Tibial nerve (tissue), 4 donors: ENCODE measurements at regions not wholly inside any gene's neighbourhood (a gene's known extent, or its start where the extent isn't known, plus 50 kb on each side); places are given as distances from the start of the nearest gene placed in this dataset.

Experiments used
- DNase-seq, 2 donors: peaks; one replicate each; pipeline ENCODE4 v3.0.0-alpha.2; 2019; ENCODE audit warnings: low spot score in 2 of 2
- H3K27ac ChIP-seq, 4 donors: fragments of 200-600 bp; sonication (generic) in 3 of 4; one replicate each; pipeline ENCODE4 v1.5.1; 2017 to 2019; ENCODE audit warnings: mild to moderate bottlenecking in 1 of 4
- H3K27me3 ChIP-seq, 2 donors: fragments of 200-600 bp; sonication (generic) in 1 of 2; one replicate each; pipeline versions ENCODE4 v1.5.1 to v1.6.0; 2017 to 2019
- H3K36me3 ChIP-seq, 3 donors: fragments of 200-600 bp; sonication (generic); one replicate each; pipeline ENCODE4 v1.5.1; 2018 to 2019
- H3K4me1 ChIP-seq, 4 donors: fragments of 200-600 bp; sonication (generic) in 3 of 4; one replicate each; pipeline ENCODE4 v1.5.1; 2017 to 2019
- H3K4me3 ChIP-seq, 4 donors: fragments of 200-600 bp; sonication (generic) in 3 of 4; one replicate each; pipeline ENCODE4 v1.5.1; 2017 to 2019; ENCODE audit warnings: mild to moderate bottlenecking in 1 of 4, moderate library complexity in 1 of 4
- H3K9me3 ChIP-seq, 4 donors: fragments of 200-600 bp; sonication (generic) in 3 of 4; one replicate each; pipeline ENCODE4 v1.5.1; 2017 to 2019
- CTCF ChIP-seq, 5 experiments: fragments of 200-600 bp in 3 of 5; fragments of 450-650 bp in 2 of 5; sonication (generic) in 3 of 5; IDR thresholded peaks; one replicate each; pipeline ENCODE4 v1.5.1; 2016 to 2019; ENCODE audit warnings: antibody characterized with exemption in 5 of 5, mild to moderate bottlenecking in 3 of 5, moderate library complexity in 2 of 5
- EP300 ChIP-seq, 2 donors: sonication (generic); formaldehyde crosslinking; IDR thresholded peaks; one replicate each; pipeline ENCODE4 v1.6.1; 2017; ENCODE audit warnings: antibody characterized with exemption in 2 of 2, mild to moderate bottlenecking in 1 of 2
- POLR2A ChIP-seq, 2 donors: fragments of 450-650 bp; IDR thresholded peaks; one replicate each; pipeline ENCODE4 v1.6.1; 2017; ENCODE audit warnings: antibody characterized with exemption in 2 of 2, mild to moderate bottlenecking in 2 of 2, moderate library complexity in 2 of 2
- WGBS, 2 donors: methylation state at CpG; one replicate each; pipeline ENCODE4 v1.1.5; 2018; 5-methylcytosine and 5-hydroxymethylcytosine counted together

- no peaks in the 10 kb centered on the region for H3K36me3 ChIP-seq
- H3K4me3 ChIP-seq = no peak overlapping the region
- no peaks in the 10 kb centered on the region for H3K4me1 ChIP-seq
- TF ChIP-seq POLR2A (IDR thresholded peaks at IDR 0.05) = no peak
- TF ChIP-seq CTCF (IDR thresholded peaks at IDR 0.05) = no peak
- no peak for TF ChIP-seq EP300 (IDR thresholded peaks at IDR 0.05)
- no peaks in the 10 kb centered on the region for H3K9me3 ChIP-seq
- DNase-seq = no peak
- no peak overlapping the region for H3K27ac ChIP-seq
- 58 to 67% methylated on average over 1 of the region's 1 CpG for WGBS, 2 donors
- H3K27me3 ChIP-seq = no peaks in the 10 kb centered on the region
These were observed 192.1 kb upstream of the CCN2 start for GRCh38 chr6:132143258-132143657.

GRCh38 chr6:132142768-132143167 lies 191.6 kb upstream of the CCN2 start:
- Histone ChIP-seq H3K27me3 (no peaks in the 10 kb centered on the region), H3K4me1 (no peaks in the 10 kb centered on the region), H3K27ac (no peak overlapping the region), H3K4me3 (no peak overlapping the region), H3K9me3 (no peaks in the 10 kb centered on the region), H3K36me3 (no peaks in the 10 kb centered on the region)
- no peak for DNase-seq
- no peak for TF ChIP-seq CTCF (IDR thresholded peaks at IDR 0.05)
- TF ChIP-seq EP300 (IDR thresholded peaks at IDR 0.05) = no peak
- TF ChIP-seq POLR2A (IDR thresholded peaks at IDR 0.05) = no peak

GRCh38 chr6:132142308-132142707 lies 191.1 kb upstream of the CCN2 start:
- H3K27me3 ChIP-seq = no peaks in the 10 kb centered on the region
- no peaks in the 10 kb centered on the region for H3K4me1 ChIP-seq
- no peak for DNase-seq
- TF ChIP-seq POLR2A (IDR thresholded peaks at IDR 0.05) (no peak), CTCF (IDR thresholded peaks at IDR 0.05) (no peak), EP300 (IDR thresholded peaks at IDR 0.05) (no peak)
- H3K9me3 ChIP-seq = no peaks in the 10 kb centered on the region
- no peak overlapping the region for H3K27ac ChIP-seq
- WGBS, 2 donors = 48 to 56% methylated on average over 1 of the region's 1 CpG
- H3K36me3 ChIP-seq = no peaks in the 10 kb centered on the region
- no peak overlapping the region for H3K4me3 ChIP-seq

GRCh38 chr6:132140189-132140588 lies 189.0 kb upstream of the CCN2 start:
- no peak for TF ChIP-seq POLR2A (IDR thresholded peaks at IDR 0.05)
- Histone ChIP-seq H3K27ac (no peak overlapping the region), H3K36me3 (no peaks in the 10 kb centered on the region), H3K27me3 (no peaks in the 10 kb centered on the region), H3K4me1 (no peaks in the 10 kb centered on the region), H3K9me3 (no peaks in the 10 kb centered on the region), H3K4me3 (no peak overlapping the region)
- no peak for DNase-seq
- WGBS, 2 donors = 93 to 96% methylated on average over 3 of the region's 3 CpGs

GRCh38 chr6:132139611-132140010 lies 188.4 kb upstream of the CCN2 start:
- Histone ChIP-seq H3K27ac (no peak overlapping the region), H3K9me3 (no peaks in the 10 kb centered on the region), H3K27me3 (no peaks in the 10 kb centered on the region), H3K4me3 (no peak overlapping the region), H3K36me3 (no peaks in the 10 kb centered on the region), H3K4me1 (no peaks in the 10 kb centered on the region)
- TF ChIP-seq POLR2A (IDR thresholded peaks at IDR 0.05) = no peak
- TF ChIP-seq CTCF (IDR thresholded peaks at IDR 0.05) = no peak
- no peak for TF ChIP-seq EP300 (IDR thresholded peaks at IDR 0.05)
- WGBS, 2 donors = 95% methylated on average over 2 of the region's 2 CpGs
- DNase-seq = no peak

- peaks cover 0 to 21% (median 13%) of the 10 kb centered on the region in 4 donors for H3K4me1 ChIP-seq
- H3K4me3 ChIP-seq = no peak overlapping the region
- 69 to 91% methylated on average over 3 of the region's 3 CpGs for WGBS, 2 donors
- H3K36me3 ChIP-seq = no peaks in the 10 kb centered on the region
- no peak for DNase-seq
- H3K27ac ChIP-seq = no peak overlapping the region
- TF ChIP-seq CTCF (IDR thresholded peaks at IDR 0.05) = no peak
- no peak for TF ChIP-seq POLR2A (IDR thresholded peaks at IDR 0.05)
- TF ChIP-seq EP300 (IDR thresholded peaks at IDR 0.05) = no peak
- H3K27me3 ChIP-seq = no peaks in the 10 kb centered on the region
- H3K9me3 ChIP-seq = no peaks in the 10 kb centered on the region
These were observed 185.8 kb upstream of the CCN2 start for GRCh38 chr6:132136981-132137380.
